HG03571 (cell line): ENCODE measurements at regions not wholly inside any gene's neighbourhood (a gene's known extent, or its start where the extent isn't known, plus 50 kb on each side); places are given as distances from the start of the nearest gene placed in this dataset.
"Not testable (repeated sequence)": the region's sequence is repeated elsewhere in the genome, so short reads cannot be mapped to it uniquely, and the experiment has no call there.

ENCODE experiments used
- ATAC-seq: cut with Tn5 transposase; IDR thresholded peaks from one replicate; pipeline ENCODE4 v1.9.1; 2021; ENCODE audit not compliant: unreplicated experiment

DNA sequence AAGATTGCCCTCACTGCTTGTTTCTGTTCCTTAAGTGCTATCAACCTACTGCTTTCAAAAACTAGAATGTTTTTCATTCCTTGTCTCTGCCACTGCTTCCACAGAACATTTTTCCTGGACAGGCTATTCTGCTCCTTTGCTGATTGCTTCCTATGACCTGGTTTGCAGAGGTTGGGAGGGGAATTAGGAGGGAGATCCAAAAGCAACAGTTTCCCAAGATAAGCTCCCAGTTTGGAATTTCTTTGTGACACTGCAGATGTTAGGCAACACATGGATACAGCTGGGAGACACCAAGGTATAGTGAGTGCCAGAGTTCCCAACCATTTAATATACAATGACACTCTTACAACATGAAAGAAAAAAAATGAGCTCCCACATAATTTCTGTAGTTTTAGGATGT is 1036.5 kb downstream of the ROBO2 start:
- ATAC-seq, result no peak

DNA sequence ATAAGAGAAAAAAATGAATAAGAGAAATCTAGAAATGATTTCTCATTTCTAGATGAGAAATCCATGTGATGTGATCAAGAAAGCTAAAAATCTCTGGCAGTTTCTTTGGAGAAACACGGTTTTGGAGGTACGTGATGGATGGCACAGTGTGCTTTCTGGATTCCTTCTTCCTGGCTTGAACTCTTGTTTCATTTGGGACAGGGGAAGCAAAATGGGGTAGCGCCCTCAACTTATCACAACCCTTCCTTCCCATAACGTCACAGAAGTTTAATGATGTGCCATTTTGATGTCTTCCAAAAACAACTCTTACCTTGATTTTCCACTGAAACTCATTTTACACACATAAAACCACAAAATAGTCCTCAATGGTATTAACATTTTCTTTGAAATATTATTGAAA is 1037.3 kb downstream of the ROBO2 start:
- no peak for ATAC-seq

DNA sequence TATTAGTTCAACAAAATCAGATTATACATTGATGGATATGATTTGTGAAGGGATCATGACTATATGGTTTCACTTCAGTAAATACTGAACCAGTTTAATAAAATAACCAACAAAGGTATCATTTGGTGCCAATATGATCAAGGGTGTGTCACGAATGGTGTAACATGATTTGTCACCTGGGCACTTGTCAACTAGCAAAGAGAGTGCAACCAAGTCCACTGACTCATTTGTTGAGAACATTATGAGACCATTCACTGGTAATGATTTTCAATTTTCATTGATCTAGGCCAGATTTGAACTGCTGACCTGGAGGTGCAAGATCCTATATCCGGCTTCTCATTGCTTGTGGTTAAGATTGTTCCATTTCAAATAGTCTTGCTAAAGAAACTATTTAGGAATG is 1037.9 kb downstream of the ROBO2 start:
- ATAC-seq, result no peak

DNA sequence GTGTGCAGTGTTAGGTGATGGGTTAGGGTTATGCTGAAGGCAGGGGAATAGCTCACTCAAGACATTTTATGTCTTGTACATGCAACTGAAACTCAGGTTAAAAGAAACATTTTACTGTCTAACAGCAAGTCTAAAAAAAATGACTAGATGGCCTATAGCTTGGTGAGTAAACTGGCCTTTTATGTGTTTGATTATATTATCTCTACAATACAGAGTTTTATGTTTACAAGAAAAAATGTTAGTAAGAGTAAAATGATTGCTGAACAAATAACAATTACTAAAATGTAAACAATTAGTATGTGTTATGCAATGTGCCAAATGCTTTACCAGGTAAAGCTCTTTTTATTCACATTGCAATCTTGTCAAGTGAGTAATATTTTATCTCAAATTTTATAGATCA is 1039.6 kb downstream of the ROBO2 start:
- no peak for ATAC-seq

DNA sequence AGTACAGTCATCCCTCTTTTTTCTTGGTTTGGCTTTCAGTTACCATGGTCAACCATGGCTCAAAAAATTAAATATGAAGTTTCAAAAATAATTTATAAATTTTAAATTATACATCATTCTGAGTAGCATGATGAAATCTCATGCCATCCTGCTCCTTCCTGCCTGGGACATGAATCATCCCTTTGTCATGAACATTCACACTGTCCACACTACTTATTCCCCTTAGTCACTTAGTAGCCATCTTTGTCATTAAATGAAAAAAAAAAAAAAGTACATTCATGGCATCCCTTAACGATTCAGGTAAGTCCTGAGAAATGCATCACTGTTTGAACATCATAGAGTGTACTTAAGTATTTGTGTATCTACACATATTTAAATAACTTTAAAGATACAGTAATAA is 1046.3 kb downstream of the ROBO2 start:
- no peak for ATAC-seq

DNA sequence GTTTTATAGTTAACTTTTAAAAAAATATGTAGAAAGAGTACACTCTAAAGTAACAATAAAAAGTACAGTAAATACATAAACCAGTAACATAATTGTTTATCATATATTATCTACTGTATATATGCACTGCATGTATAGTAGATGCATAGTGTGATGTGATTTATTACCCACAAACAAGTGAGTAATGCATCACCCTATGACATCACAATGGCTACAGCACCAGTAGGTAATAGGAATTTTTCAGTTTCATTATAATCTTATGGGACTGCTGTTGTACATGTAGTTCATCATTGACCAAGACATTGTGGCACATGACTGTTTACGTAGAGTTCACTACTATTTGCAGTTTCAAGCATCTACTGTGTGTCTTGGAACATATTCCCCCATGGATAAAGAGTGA is 1047.2 kb downstream of the ROBO2 start:
- ATAC-seq, result no peak

DNA sequence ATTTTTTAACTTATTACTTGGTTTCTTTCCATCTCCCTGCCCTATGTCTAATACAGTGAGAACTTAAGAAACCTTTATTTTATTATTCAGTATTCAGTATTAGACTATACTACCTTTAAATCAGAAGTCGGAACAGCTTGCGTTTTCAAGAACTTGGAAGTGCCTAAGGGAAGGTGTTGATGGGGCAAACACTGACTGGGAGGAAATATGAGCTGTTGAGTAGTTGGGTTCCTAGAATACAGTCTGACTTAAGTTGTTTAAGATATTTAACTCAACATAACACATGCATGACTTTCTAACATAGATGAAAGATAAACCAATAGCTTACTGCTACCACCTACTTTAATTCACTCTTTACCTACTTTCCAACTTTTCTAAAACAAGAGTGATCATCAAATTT is 1048.1 kb downstream of the ROBO2 start:
- no peak for ATAC-seq

DNA sequence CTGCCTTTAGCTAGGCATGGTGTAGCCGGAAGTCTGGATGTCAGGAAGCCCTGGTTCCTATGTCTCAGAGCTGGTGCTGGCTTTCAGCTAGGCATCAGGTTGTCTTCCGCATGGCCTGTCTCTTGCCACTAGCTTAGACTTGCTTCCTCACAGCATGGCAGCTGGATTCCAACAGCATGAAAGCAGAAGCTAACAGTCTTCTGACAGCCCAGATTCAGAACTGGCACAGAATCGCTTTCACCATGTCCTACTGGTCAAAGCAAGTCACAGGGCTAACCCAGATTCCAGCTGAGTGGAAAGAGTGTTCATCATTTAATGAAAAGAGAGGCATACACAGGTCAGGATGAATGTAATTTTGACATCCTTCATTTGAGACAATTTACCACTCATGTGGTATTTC is 1050.5 kb downstream of the ROBO2 start:
- no peak for ATAC-seq

DNA sequence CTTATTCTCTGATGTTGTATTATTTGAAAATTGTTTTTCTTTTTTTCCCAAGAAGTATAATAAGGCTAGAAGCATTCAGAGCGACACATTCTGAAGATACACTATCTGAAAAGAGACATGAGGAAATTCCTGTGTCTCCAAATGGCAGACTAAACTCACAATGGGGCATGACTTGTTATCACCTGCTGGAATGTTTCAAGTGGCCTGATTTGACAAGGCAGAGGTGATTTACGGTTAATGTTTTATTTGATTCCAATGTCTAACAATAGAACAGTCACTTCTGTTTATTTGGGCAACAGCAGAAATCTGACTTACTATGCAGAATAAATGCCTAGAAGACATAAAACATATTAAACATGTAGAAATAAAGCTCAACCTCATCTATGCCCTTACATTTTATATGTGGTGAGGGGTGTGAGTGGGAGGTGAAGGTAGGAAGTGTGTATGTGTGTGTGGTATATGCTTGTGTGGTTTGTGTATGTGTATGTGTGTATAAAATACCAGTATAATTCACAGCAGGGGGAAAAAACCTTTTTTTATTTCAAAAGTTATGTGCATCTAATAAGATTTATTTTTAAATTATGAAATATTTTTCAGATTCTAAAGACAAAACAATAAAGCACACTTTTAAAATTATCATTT is 1051.7 kb downstream of the ROBO2 start:
- ATAC-seq, result no peak

DNA sequence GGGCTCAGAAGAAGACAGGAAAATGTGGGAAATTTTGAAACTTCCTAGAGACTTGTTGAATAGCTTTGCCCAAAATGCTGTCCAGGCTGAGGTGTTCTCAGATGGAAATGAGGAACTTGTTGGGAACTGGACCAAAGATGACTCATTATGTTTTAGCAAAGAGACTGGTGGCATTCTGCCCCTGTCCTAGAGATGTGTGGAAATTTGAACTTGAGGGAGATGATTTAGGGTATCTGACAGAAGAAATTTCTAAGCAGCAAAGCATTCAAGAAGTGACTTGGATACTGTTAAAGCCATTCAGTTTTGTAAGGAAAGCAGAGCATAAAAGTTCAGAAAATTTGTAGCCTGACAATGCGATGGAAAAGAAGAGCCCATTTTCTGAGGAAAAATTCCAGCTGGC is 1052.7 kb downstream of the ROBO2 start:
- ATAC-seq, result not testable (repeated sequence)

DNA sequence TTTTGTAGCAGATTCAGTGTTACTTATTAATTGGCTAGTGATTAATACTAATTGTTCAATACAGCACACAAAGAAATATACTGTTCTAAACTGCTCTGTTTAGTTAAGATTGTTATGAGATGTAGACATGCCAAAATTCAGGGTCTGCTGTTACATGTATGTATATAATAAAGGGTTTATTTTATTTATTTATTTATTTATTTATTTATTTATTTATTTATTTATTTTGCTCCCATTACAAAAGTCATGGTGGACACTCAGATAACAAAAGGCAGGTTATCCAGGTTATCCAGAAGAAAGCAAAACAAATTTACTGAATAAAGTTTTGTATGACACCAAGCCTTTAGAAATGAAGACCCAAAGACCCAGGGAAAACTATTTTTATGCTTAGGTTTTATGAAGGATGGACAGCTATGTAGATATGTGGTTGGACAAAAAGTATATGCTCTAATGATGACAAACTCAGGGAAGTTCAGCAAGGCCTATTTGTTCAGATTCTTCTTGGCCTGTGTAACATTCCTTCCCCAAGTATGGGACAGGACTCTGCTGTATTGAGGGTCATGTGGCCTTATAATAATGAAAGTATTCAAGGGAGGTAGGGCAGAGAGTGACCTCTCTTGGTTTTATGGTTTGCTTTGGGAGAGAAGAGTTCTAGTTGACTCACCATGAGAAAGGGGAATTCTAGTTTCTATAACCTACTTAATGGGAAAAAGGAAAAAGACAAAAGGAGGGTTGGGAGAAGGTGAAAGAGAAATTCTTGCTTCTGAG is 1056.8 kb downstream of the ROBO2 start:
- ATAC-seq, result no peak

DNA sequence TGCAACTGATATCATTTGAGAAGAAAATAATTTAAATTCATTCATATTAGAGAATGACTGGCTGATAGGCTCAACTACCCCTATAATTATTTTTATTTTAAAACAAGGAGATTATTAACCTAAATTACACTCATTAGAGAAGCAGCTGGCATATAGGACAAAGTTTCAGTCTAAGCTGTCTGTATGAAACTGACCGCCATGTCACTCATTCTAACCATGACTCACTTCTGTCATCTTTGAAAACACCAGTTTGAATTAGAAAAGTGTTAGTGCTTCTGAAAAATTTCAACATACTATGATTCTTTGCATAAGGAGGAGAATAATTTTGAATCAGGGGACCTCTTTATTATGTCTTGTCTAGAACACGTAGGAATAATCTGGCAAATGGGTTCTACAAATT is 1058.5 kb downstream of the ROBO2 start:
- no peak for ATAC-seq

DNA sequence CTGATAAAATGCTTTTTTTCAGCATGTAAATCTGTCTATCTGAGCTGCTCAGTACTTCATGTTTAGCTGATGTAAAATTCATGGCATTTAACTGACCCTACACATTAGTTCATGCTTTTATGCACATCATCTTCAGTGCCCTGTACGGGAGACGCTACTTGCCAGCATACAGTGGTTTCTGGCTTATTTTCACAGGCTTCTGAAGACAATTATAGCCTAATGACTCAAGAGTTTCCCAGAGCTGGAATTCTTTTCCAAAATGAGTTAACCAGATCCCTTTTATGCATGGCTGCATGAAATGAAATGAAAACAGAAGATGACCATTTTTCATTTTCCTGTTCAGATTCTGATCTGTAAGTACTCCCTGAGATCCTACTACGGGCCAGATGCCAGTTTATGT is 1061.5 kb downstream of the ROBO2 start:
- ATAC-seq, result no peak

DNA sequence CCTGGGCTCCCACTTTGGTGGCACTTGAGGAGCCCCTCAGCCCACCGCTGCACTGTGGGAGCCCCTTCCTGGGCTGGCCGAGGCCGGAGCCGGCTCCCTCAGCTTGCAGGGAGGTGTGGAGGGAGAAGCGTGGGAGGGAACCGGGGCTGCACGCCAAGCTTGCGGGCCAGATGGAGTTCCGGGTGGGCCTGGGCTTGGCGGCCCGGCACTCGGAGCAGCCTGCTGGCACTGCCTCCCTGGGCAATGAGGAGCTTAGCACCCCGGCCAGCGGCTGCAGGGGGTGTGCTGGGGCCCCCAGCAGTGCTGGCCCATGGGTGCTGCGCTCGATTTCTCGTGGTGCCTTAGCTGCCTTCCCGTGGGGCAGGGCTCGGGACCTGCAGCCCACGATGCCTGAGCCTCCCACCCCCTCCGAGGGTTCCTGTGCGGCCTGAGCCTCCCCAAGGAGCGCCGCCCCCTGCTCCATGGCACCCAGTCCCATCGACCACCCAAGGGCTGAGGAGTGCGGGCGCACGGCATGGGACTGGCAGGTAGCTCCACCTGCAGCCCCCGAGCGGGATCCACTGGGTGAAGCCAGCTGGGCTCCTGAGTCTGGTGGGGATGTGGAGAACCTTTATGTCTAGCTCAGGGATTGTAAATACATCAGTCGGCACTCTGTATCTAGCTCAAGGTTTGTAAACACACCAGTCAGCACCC is 1068.5 kb downstream of the ROBO2 start:
- ATAC-seq, result not testable (repeated sequence)

DNA sequence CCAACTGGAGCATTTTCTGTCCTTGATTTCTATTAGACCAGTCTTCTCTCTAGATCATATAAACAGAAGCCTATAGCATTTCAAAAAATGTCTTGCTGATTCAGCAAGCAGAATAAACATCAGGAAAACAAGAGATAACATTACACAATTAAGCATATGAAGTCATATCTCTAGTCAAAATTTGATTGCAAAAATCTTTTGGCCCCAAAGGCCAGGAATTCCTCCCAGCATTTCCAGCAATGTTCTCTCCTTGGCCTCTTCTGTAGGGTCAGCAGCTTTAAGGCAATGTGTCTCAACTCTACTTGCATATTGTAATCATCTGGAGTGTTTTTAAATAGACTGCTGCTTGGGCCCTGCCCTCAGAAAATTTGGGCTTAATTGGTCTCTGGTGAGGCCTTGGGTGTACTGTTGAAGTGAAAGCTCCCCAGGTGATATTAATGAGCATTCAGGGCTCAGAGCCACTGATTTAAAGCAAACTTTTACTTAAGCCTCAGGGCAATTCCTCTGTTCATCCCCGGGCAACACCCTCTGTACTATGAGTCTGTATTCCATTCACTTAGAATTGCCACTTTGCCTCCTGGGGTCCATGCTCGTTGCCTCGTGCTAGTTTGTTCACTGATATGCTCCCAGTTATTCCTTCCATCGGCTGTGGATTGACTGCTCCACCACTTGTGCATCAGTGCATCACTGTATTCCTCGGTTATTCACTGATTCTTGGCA is 1072.6 kb downstream of the ROBO2 start:
- no peak for ATAC-seq

DNA sequence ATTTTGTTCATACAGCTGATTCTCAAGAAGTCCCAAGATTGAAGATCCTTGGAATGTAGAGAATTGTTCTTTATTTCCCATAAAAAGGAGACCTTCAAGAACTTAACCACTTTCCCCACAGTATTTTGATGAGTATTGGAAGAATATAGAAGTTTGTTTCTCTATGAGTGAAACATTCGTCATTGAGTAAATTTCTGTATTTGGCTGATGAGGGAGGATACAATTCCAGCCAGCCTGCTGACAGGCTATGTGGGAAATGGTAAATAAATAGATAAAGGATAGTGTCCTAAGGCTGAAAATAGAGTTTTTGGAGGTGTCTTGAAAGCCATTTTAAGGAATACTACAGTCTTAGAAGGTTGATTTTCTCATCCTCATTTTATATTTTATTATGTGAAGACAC is 1076.1 kb downstream of the ROBO2 start:
- ATAC-seq, result no peak

DNA sequence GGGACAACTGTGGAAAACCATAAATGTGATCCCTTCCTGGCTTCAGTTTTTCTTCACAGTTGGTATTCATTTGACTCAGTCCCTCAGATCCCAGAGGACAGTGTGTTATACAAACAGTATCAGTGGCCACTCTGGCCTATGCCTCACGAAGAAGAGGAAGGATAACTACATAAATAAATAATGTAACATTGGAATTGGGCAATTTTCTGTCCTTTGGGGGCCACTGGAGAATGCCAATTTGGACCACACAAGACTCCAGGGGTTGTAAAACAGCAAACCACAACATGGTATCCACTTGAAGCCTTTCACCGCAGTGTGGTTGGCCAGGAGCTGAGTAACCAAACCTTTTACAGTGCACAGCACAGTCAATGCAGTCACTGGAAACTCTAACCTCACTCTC is 1077.0 kb downstream of the ROBO2 start:
- ATAC-seq, result no peak

DNA sequence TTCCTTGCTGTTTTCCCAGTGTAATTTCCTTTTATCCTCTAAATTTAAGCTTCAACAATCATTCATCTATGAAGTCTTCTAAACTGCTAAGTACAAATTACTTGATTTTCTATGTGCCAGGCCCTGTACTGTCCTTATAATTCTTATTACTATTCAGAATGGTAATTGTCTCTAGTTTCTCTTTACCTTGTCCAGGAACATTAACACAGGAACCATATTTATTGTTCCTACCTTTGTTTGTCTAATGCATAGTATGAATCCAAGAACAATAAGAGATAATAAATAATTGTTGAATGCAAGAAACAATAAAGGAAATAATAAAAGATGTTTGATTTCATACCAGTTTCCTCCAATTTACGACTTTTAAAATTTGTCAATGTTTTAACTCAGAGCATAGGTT is 1083.2 kb downstream of the ROBO2 start:
- ATAC-seq, result no peak

DNA sequence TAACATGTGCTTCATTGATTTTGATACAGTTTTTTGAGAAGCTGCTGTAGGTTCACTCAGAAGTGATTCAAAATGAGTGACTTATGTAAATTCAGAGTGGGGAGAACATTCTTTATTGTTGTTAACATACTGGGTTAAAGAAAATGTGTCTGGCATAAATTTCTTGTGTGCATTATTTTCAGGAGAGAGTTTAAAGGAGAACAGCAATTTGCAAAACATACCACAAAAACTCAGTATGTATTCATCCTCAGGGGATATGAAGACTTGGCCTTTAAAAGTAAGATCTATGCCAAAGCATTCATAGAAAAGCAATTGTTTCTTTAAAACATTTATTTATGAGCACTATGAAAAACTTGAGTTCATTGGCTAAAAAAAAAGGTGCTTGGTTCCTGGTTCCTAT is 1089.8 kb downstream of the ROBO2 start:
- no peak for ATAC-seq

DNA sequence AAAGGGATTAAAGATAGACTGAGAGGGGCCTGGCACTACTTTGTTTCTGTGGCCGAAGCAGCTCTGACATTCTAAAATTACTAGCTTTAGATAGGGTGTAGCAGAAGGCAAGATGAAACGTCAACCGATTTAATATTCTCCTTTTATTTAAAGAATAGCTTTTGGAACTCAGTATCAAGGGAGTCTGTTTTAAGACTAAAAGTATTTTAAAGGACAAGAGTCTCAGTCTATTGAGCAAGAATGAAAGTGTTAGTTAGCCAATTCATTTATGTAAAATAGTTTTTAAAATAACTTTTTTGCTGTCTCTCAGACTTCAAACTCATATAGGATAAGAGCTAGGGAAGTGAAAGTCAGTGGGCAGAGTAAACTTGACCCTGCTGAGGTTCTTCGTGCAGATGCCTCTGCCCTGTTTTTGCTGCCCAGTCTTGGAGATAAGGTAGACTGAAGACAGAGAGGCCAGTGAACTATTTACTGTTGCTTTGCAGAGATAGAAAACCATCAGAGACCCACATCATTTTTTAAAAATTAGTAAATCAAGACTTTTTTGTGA is 1090.9 kb downstream of the ROBO2 start:
- no peak for ATAC-seq

DNA sequence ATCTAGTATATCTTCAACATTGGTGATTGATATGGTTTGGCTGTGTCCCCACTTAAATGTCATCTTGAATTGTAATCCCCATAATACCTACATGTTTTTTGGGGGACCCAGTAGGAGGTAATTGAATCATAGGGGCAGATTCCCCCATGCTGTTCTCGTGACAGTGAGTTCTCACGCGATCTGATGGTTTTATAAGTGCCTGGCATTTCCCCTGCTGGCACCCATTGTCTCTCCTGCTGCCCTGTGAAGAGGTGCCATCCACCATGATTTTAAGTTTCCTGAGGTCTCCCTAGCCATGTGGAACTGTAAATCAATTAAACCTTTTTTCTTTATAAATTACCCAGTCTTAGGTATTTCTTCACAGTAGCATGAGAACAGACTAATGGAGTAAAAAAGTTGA is 1094.6 kb downstream of the ROBO2 start:
- ATAC-seq, result no peak
